ENCODE measurements at regions not wholly inside any gene's neighbourhood (a gene's known extent, or its start where the extent isn't known, plus 50 kb on each side); places are given as distances from the start of the nearest gene placed in this dataset.

- no peak overlapping the region for H2AFZ ChIP-seq
- DNase-seq (ENCODE audit: low spot score): peak; percentile 15
- Mint-ChIP-seq H3K36me3 (ENCODE audit: low read depth) (no peaks in the 10 kb centered on the region; the same call in 2 of the 3 replicates), H3K27ac (peak overlapping the region; percentile 77; the same call in 1 of the 2 replicates), H3K4me1 (peaks cover 13% of the 10 kb centered on the region), H3K27me3 (ENCODE audit: insufficient read depth, low read depth, poor library complexity) (no peaks in the 10 kb centered on the region), H3K4me3 (no peak overlapping the region), H3K9me3 (peaks cover 5% of the 10 kb centered on the region)
- peaks cover 9% of the 10 kb centered on the region; the same call in 1 of the 2 replicates for H3K4me1 ChIP-seq (ENCODE audit: insufficient read depth)
- H4K20me1 ChIP-seq (replicated peaks; ENCODE audit: insufficient read depth): no peaks in the 10 kb centered on the region
- no peak overlapping the region for H3K4me3 ChIP-seq
- H3K27me3 ChIP-seq (ENCODE audit: insufficient read depth): no peaks in the 10 kb centered on the region
- no peaks in the 10 kb centered on the region for H3K36me3 ChIP-seq (ENCODE audit: insufficient read depth)
- H3K4me2 ChIP-seq: 0 out of 2 replicates have a peak overlapping the region, but pooled peaks have one; percentile 20
- H3K79me2 ChIP-seq (replicated peaks; ENCODE audit: insufficient read depth): no peaks in the 10 kb centered on the region
- no peak for TF ChIP-seq ZNF114 (CRISPR knock-in tag; IDR thresholded peaks at IDR 0.05)
- no peak for TF ChIP-seq ETS1 (IDR thresholded peaks at IDR 0.05)
- TF ChIP-seq JUNB (IDR thresholded peaks at IDR 0.05; ENCODE audit: unreplicated experiment): no peak
- no peak for TF ChIP-seq EZH2phosphoT487 (IDR thresholded peaks at IDR 0.05; ENCODE audit: unreplicated experiment)
- no peaks in the 10 kb centered on the region for H3K9me2 ChIP-seq (ENCODE audit: insufficient read depth)
- no peaks in the 10 kb centered on the region for H3F3A ChIP-seq (replicated peaks; ENCODE audit: low read depth)
- H3K27ac ChIP-seq (ENCODE audit: low read depth): no peak overlapping the region
- ATAC-seq: no peak
Observed at GRCh38 chr6:74199215-74199915, 503.4 kb downstream of the CD109 start.

- Mint-ChIP-seq H3K36me3 (ENCODE audit: low read depth) (no peaks in the 10 kb centered on the region), H3K4me3 (no peak overlapping the region), H3K4me1 (peaks cover 13% of the 10 kb centered on the region), H3K27ac (no peak overlapping the region), H3K9me3 (no peaks in the 10 kb centered on the region), H3K27me3 (ENCODE audit: insufficient read depth, low read depth, poor library complexity) (no peaks in the 10 kb centered on the region)
- no peaks in the 10 kb centered on the region for H3K79me2 ChIP-seq (replicated peaks; ENCODE audit: insufficient read depth)
- no peaks in the 10 kb centered on the region for H3K27me3 ChIP-seq (ENCODE audit: insufficient read depth)
- ATAC-seq (no peak), DNase-seq (ENCODE audit: low spot score) (no peak)
- H4K20me1 ChIP-seq (replicated peaks; ENCODE audit: insufficient read depth): no peaks in the 10 kb centered on the region
- H3F3A ChIP-seq (replicated peaks; ENCODE audit: low read depth): no peaks in the 10 kb centered on the region
- H3K27ac ChIP-seq (ENCODE audit: low read depth): no peak overlapping the region
- H3K4me2 ChIP-seq: no peak overlapping the region
- H3K4me3 ChIP-seq: no peak overlapping the region
- peaks cover 9% of the 10 kb centered on the region; the same call in 1 of the 2 replicates for H3K4me1 ChIP-seq (ENCODE audit: insufficient read depth)
- H3K36me3 ChIP-seq (ENCODE audit: insufficient read depth): no peaks in the 10 kb centered on the region
- H3K9me2 ChIP-seq (ENCODE audit: insufficient read depth): 0 out of 2 replicates have a peak, but pooled peaks cover 10% of the 10 kb centered on the region
- H2AFZ ChIP-seq: no peak overlapping the region
- TF ChIP-seq STAT1 (IDR thresholded peaks at IDR 0.05; ENCODE audit: unreplicated experiment) (no peak), CREB1 (CRISPR knock-in tag; IDR thresholded peaks at IDR 0.05; ENCODE audit: low read depth) (no peak), REST (IDR thresholded peaks at IDR 0.05; ENCODE audit: unreplicated experiment) (no peak), CTCF (conservative IDR thresholded peaks at IDR 0.05; ENCODE audit: low read depth in 2 of 2) (no peak), ZNF114 (CRISPR knock-in tag; IDR thresholded peaks at IDR 0.05) (no peak), JUNB (IDR thresholded peaks at IDR 0.05; ENCODE audit: unreplicated experiment) (no peak), EZH2 (IDR thresholded peaks at IDR 0.05; ENCODE audit: low read depth, unreplicated experiment) (no peak), ZNF331 (CRISPR knock-in tag; IDR thresholded peaks at IDR 0.05; ENCODE audit: low read depth) (no peak), ETS1 (IDR thresholded peaks at IDR 0.05) (no peak), POLR2AphosphoS5 (IDR thresholded peaks at IDR 0.05; ENCODE audit: low read depth) (no peak), EZH2phosphoT487 (IDR thresholded peaks at IDR 0.05; ENCODE audit: unreplicated experiment) (no peak), NANOG (IDR thresholded peaks at IDR 0.05; ENCODE audit: borderline replicate concordance) (no peak)
Observed at GRCh38 chr6:74197310-74197709, 501.3 kb downstream of the CD109 start.

Data from GM23338 (cell line).